Trophoblast cell (in vitro differentiated cells and primary cell): ENCODE measurements at regions not wholly inside any gene's neighbourhood (a gene's known extent, or its start where the extent isn't known, plus 50 kb on each side); places are given as distances from the start of the nearest gene placed in this dataset.

ENCODE experiments used
- DNase-seq, 2 donors: peaks; one replicate each; pipeline ENCODE4 v3.0.0-alpha.2; 2016
- H2AFZ ChIP-seq: 2 replicates; pipeline ENCODE4 v1.6.1; 2013; ENCODE audit warnings: low read length, moderate library complexity, mild to moderate bottlenecking; ENCODE audit not compliant: insufficient read depth, poor library complexity
- H2AK5ac ChIP-seq: 2 replicates; pipeline ENCODE4 v1.6.1; 2013; ENCODE audit warnings: mild to moderate bottlenecking, low read length
- H2BK120ac ChIP-seq: 2 replicates; pipeline ENCODE4 v1.6.1; 2013; ENCODE audit warnings: low read length, mild to moderate bottlenecking, moderate library complexity; ENCODE audit not compliant: insufficient read depth, poor library complexity
- H2BK12ac ChIP-seq: 2 replicates; pipeline ENCODE4 v1.6.1; 2013; ENCODE audit warnings: mild to moderate bottlenecking, low read length, moderate library complexity
- H2BK5ac ChIP-seq: 2 replicates; pipeline ENCODE4 v1.6.1; 2013; ENCODE audit warnings: low read length, low read depth, moderate library complexity, mild to moderate bottlenecking; ENCODE audit not compliant: poor library complexity
- H3K14ac ChIP-seq: 2 replicates; pipeline ENCODE4 v1.6.1; 2013; ENCODE audit warnings: mild to moderate bottlenecking, low read length
- H3K18ac ChIP-seq: 2 replicates; pipeline ENCODE4 v1.6.1; 2013; ENCODE audit warnings: mild to moderate bottlenecking, low read length
- H3K23ac ChIP-seq: 2 replicates; pipeline ENCODE4 v1.6.1; 2013; ENCODE audit warnings: low read length
- H3K27ac ChIP-seq: 2 replicates; pipeline ENCODE4 v1.5.1; 2013; ENCODE audit warnings: low read depth, mild to moderate bottlenecking, inconsistent platforms, low read length, moderate library complexity
- H3K27me3 ChIP-seq: 2 replicates; pipeline ENCODE4 v1.6.1; 2013; ENCODE audit warnings: inconsistent platforms, mild to moderate bottlenecking, low read length, moderate library complexity; ENCODE audit not compliant: insufficient read depth
- H3K36me3 ChIP-seq, 2 experiments: 1 replicate in 1 of 2; 2 replicates in 1 of 2; pipeline ENCODE4 v1.6.1; 2013; ENCODE audit warnings: low read length in 2 of 2, mild to moderate bottlenecking in 2 of 2, moderate library complexity in 1 of 2; ENCODE audit not compliant: insufficient read depth in 2 of 2, control insufficient read depth in 1 of 2
- H3K4ac ChIP-seq: 2 replicates; pipeline ENCODE4 v1.6.1; 2013; ENCODE audit warnings: low read depth, mild to moderate bottlenecking, low read length, moderate library complexity
- H3K4me1 ChIP-seq, 2 experiments: 1 replicate in 1 of 2; 2 replicates in 1 of 2; pipeline ENCODE4 v1.6.1; 2013; ENCODE audit warnings: low read length in 2 of 2, mild to moderate bottlenecking in 2 of 2, moderate library complexity in 1 of 2; ENCODE audit not compliant: insufficient read depth in 2 of 2, control insufficient read depth in 1 of 2
- H3K4me2 ChIP-seq: 2 replicates; pipeline ENCODE4 v1.6.1; 2013; ENCODE audit warnings: inconsistent platforms, mild to moderate bottlenecking, low read length, moderate library complexity
- H3K4me3 ChIP-seq: 2 replicates; pipeline ENCODE4 v1.5.1; 2013; ENCODE audit warnings: mild to moderate bottlenecking, low read depth, low read length, inconsistent platforms
- H3K79me1 ChIP-seq: one replicate; pipeline ENCODE4 v1.6.1; 2013; ENCODE audit warnings: low read length
- H3K79me2 ChIP-seq: 2 replicates; pipeline ENCODE4 v1.6.1; 2013; ENCODE audit warnings: low read length, mild to moderate bottlenecking; ENCODE audit not compliant: control insufficient read depth, insufficient read depth, poor library complexity
- H3K9ac ChIP-seq: 2 replicates; pipeline ENCODE4 v1.6.1; 2013; ENCODE audit warnings: mild to moderate bottlenecking, low read length
- H3K9me3 ChIP-seq: 2 replicates; pipeline ENCODE4 v1.6.1; 2013; ENCODE audit warnings: low read depth, mild to moderate bottlenecking, control low read depth, inconsistent platforms, low read length; ENCODE audit not compliant: insufficient read depth
- H4K12ac ChIP-seq: 2 replicates; pipeline ENCODE4 v1.6.1; 2013; ENCODE audit warnings: low read depth, mild to moderate bottlenecking, low read length, moderate library complexity
- H4K8ac ChIP-seq: 2 replicates; pipeline ENCODE4 v1.6.1; 2013; ENCODE audit warnings: low read depth, mild to moderate bottlenecking, low read length, moderate library complexity
- H4K91ac ChIP-seq: one replicate; pipeline ENCODE4 v1.6.1; 2013; ENCODE audit warnings: low read depth, mild to moderate bottlenecking, low read length, moderate library complexity
- WGBS: extraction: QIAGEN DNeasy Blood & Tissue Kit; methylation state at CpG from one replicate; pipeline ENCODE4 v1.1.7; 2013; ENCODE audit warnings: missing lambda C conversion rate; ENCODE audit not compliant: insufficient read length, insufficient coverage; ENCODE audit errors: extremely low coverage; 5-methylcytosine and 5-hydroxymethylcytosine counted together

- no peaks in the 10 kb centered on the region for H3K79me1 ChIP-seq
- H2AK5ac ChIP-seq, result no peak overlapping the region
- H3K27ac ChIP-seq, result no peak overlapping the region
- H3K4me1 ChIP-seq, result no peaks in the 10 kb centered on the region
- no peaks in the 10 kb centered on the region for H3K36me3 ChIP-seq
- H3K18ac ChIP-seq, result no peak overlapping the region
- no peak overlapping the region for H2BK12ac ChIP-seq
- H4K8ac ChIP-seq, result no peak overlapping the region
- no CpG with 5 or more reads among the region's 4 CpGs for WGBS
- no peak overlapping the region for H3K4me3 ChIP-seq
- H3K9ac ChIP-seq, result no peak overlapping the region
- no peak overlapping the region for H2AFZ ChIP-seq
- no peak overlapping the region for H2BK120ac ChIP-seq
- peaks cover 4% of the 10 kb centered on the region for H3K9me3 ChIP-seq
- H3K27me3 ChIP-seq, result peaks cover 2% of the 10 kb centered on the region
- H2BK5ac ChIP-seq, result no peak overlapping the region
- H4K91ac ChIP-seq, result no peak overlapping the region
- H4K12ac ChIP-seq, result no peak overlapping the region
- H3K4ac ChIP-seq, result no peak overlapping the region
- DNase-seq, result no peak
- no peak overlapping the region for H3K4me2 ChIP-seq
- no peak overlapping the region for H3K14ac ChIP-seq
- no peak overlapping the region for H3K23ac ChIP-seq
- H3K79me2 ChIP-seq, result no peaks in the 10 kb centered on the region
Measured at GRCh38 chr3:127520993-127521392, 69.5 kb downstream of the TPRA1 start.

- H3K27me3 ChIP-seq, result peaks cover 2% of the 10 kb centered on the region
- H3K36me3 ChIP-seq, result no peaks in the 10 kb centered on the region
- no CpG with 5 or more reads among the region's 4 CpGs for WGBS
Measured at GRCh38 chr3:127518456-127519081, 72.0 kb downstream of the TPRA1 start.

GRCh38 chr3:127512256-127512655 is 78.3 kb downstream of the TPRA1 start:
- no peaks in the 10 kb centered on the region for H3K27me3 ChIP-seq
- no CpG with 5 or more reads among the region's 3 CpGs for WGBS
- no peak overlapping the region for H3K14ac ChIP-seq
- H3K36me3 ChIP-seq, result no peaks in the 10 kb centered on the region
- H4K12ac ChIP-seq, result no peak overlapping the region
- no peak overlapping the region for H3K23ac ChIP-seq
- no peak overlapping the region for H3K9ac ChIP-seq
- H3K79me1 ChIP-seq, result no peaks in the 10 kb centered on the region
- no peak overlapping the region for H2AFZ ChIP-seq
- no peaks in the 10 kb centered on the region for H3K9me3 ChIP-seq
- H2BK5ac ChIP-seq, result no peak overlapping the region
- H3K4me3 ChIP-seq, result no peak overlapping the region
- H3K27ac ChIP-seq, result no peak overlapping the region
- H3K79me2 ChIP-seq, result no peaks in the 10 kb centered on the region
- no peak overlapping the region for H4K91ac ChIP-seq
- no peak overlapping the region for H2BK12ac ChIP-seq
- DNase-seq, result no peak
- no peak overlapping the region for H3K4ac ChIP-seq
- no peak overlapping the region for H2AK5ac ChIP-seq
- no peaks in the 10 kb centered on the region for H3K4me1 ChIP-seq
- no peak overlapping the region for H3K18ac ChIP-seq
- H3K4me2 ChIP-seq, result no peak overlapping the region
- H4K8ac ChIP-seq, result no peak overlapping the region
- no peak overlapping the region for H2BK120ac ChIP-seq

More at GRCh38 chr3:127518456-127519081, 72.0 kb downstream of the TPRA1 start:
- H3K23ac ChIP-seq, result no peak overlapping the region
- H3K9ac ChIP-seq, result no peak overlapping the region
- H3K79me2 ChIP-seq, result no peaks in the 10 kb centered on the region
- H3K79me1 ChIP-seq, result no peaks in the 10 kb centered on the region
- no peak overlapping the region for H3K14ac ChIP-seq
- H4K8ac ChIP-seq, result no peak overlapping the region
- H2AK5ac ChIP-seq, result no peak overlapping the region
- no peak overlapping the region for H4K12ac ChIP-seq
- no peak overlapping the region for H3K27ac ChIP-seq
- no peak overlapping the region for H2AFZ ChIP-seq
- H4K91ac ChIP-seq, result no peak overlapping the region
- DNase-seq, result no peak
- no peak overlapping the region for H3K4me2 ChIP-seq
- no peak overlapping the region for H3K4ac ChIP-seq
- no peak overlapping the region for H3K4me3 ChIP-seq
- no peak overlapping the region for H2BK120ac ChIP-seq
- peaks cover 4% of the 10 kb centered on the region for H3K9me3 ChIP-seq
- H2BK5ac ChIP-seq, result no peak overlapping the region
- no peak overlapping the region for H2BK12ac ChIP-seq
- H3K18ac ChIP-seq, result no peak overlapping the region
- H3K4me1 ChIP-seq, result no peaks in the 10 kb centered on the region

- no peak overlapping the region for H3K4ac ChIP-seq
- whole genome bisulfite sequencing, result no CpG with 5 or more reads among the region's 1 CpG
- H3K14ac ChIP-seq, result no peak overlapping the region
- H3K9me3 ChIP-seq, result peaks cover 3% of the 10 kb centered on the region
- H3K79me1 ChIP-seq, result no peaks in the 10 kb centered on the region
- H2BK5ac ChIP-seq, result no peak overlapping the region
- no peak overlapping the region for H4K8ac ChIP-seq
- no peak overlapping the region for H3K4me2 ChIP-seq
- H2AK5ac ChIP-seq, result no peak overlapping the region
- H3K4me3 ChIP-seq, result no peak overlapping the region
- no peak overlapping the region for H2BK120ac ChIP-seq
- no peaks in the 10 kb centered on the region for H3K79me2 ChIP-seq
- H2BK12ac ChIP-seq, result no peak overlapping the region
- no peak overlapping the region for H4K12ac ChIP-seq
- no peak overlapping the region for H4K91ac ChIP-seq
- no peak for DNase-seq
- no peak overlapping the region for H3K27ac ChIP-seq
- H3K9ac ChIP-seq, result no peak overlapping the region
- H3K23ac ChIP-seq, result no peak overlapping the region
- H3K27me3 ChIP-seq, result no peaks in the 10 kb centered on the region
- H3K4me1 ChIP-seq, result no peaks in the 10 kb centered on the region
- no peak overlapping the region for H3K18ac ChIP-seq
- H3K36me3 ChIP-seq, result no peaks in the 10 kb centered on the region
- no peak overlapping the region for H2AFZ ChIP-seq
Measured at GRCh38 chr3:127501177-127501576, 89.4 kb downstream of the TPRA1 start.
